ENCODE measurements at regions not wholly inside any gene's neighbourhood (a gene's known extent, or its start where the extent isn't known, plus 50 kb on each side); places are given as distances from the start of the nearest gene placed in this dataset.

- FAIRE-seq (no peak), DNase-seq (ENCODE audit: low read depth in 1 of 2, low spot score in 2 of 2) (no peak)
- Histone ChIP-seq H3K36me3 (ENCODE audit: control insufficient read depth in 2 of 4, insufficient read depth in 4 of 4, low read length in 3 of 4) (no peaks in the 10 kb centered on the region), H2BK20ac (ENCODE audit: low read length) (no peak overlapping the region), H4K91ac (replicated peaks; ENCODE audit: insufficient read length, low read length) (no peak overlapping the region), H2AK5ac (ENCODE audit: low read depth, low read length) (no peak overlapping the region), H3K9me3 (ENCODE audit: insufficient read depth in 2 of 2, low read depth in 1 of 2, low read length in 1 of 2) (no peaks in the 10 kb centered on the region), H2BK120ac (replicated peaks; ENCODE audit: low read depth, low read length) (no peak overlapping the region), H2AFZ (ENCODE audit: low read length) (no peak overlapping the region), H3K79me1 (ENCODE audit: low read depth, low read length) (no peaks in the 10 kb centered on the region), H3K23ac (ENCODE audit: insufficient read length) (no peak overlapping the region), H3K4me3 (ENCODE audit: extremely low read depth in 1 of 4, insufficient read depth in 2 of 4, low read depth in 3 of 4, low read length in 4 of 4) (no peak overlapping the region), H3K4ac (replicated peaks; ENCODE audit: insufficient read length, low read depth, low read length) (no peak overlapping the region), H3K9ac (replicated peaks in 1 of 4; ENCODE audit: extremely low read depth in 1 of 4, low read depth in 3 of 4, low read length in 3 of 4) (no peak overlapping the region), H3K4me1 (replicated peaks in 1 of 4; ENCODE audit: control insufficient read depth in 3 of 4, insufficient read depth in 4 of 4, low read length in 3 of 4) (no peaks in the 10 kb centered on the region), H3K4me2 (ENCODE audit: insufficient read depth in 1 of 2, low read depth in 2 of 2, low read length in 2 of 2) (no peak overlapping the region), H2BK5ac (ENCODE audit: low read depth, low read length) (no peak overlapping the region), H3K18ac (ENCODE audit: extremely low read depth, low read length) (no peak overlapping the region), H4K20me1 (replicated peaks in 1 of 2; ENCODE audit: control insufficient read depth in 1 of 2, insufficient read depth in 2 of 2, low read length in 2 of 2) (no peaks in the 10 kb centered on the region), H3K79me2 (ENCODE audit: control insufficient read depth in 1 of 2, insufficient read depth in 2 of 2, low read length in 2 of 2) (no peaks in the 10 kb centered on the region), H3K56ac (replicated peaks; ENCODE audit: insufficient read length, low read depth, low read length) (no peak overlapping the region), H3K27me3 (replicated peaks in 1 of 4; ENCODE audit: control insufficient read depth in 3 of 4, extremely low read depth in 1 of 4, insufficient read depth in 3 of 4, low read length in 3 of 4) (no peaks in the 10 kb centered on the region), H3K27ac (ENCODE audit: low read depth, low read length) (no peak overlapping the region), H4K8ac (ENCODE audit: extremely low read depth, insufficient read depth, low read length) (no peak overlapping the region), H4K5ac (ENCODE audit: insufficient read length, low read depth, low read length) (no peak overlapping the region), H3K14ac (ENCODE audit: insufficient read length) (no peak overlapping the region), H3K23me2 (ENCODE audit: low read depth, low read length) (no peaks in the 10 kb centered on the region), H2BK12ac (ENCODE audit: low read depth, low read length) (no peak overlapping the region), H2BK15ac (ENCODE audit: low read length) (no peak overlapping the region)
- POLR2A ChIA-PET (ENCODE audit: partially characterized antibody), result no interaction called here
- TF ChIP-seq CBX8 (IDR thresholded peaks at IDR 0.05; ENCODE audit: borderline replicate concordance, low read depth, low read length) (no peak), KDM4A (IDR thresholded peaks at IDR 0.05; ENCODE audit: low read depth, low read length, severe bottlenecking) (no peak), SAP30 (IDR thresholded peaks at IDR 0.05; ENCODE audit: insufficient read depth, insufficient replicate concordance, low read length) (no peak), PHF8 (conservative IDR thresholded peaks at IDR 0.05; ENCODE audit: low read depth, low read length) (no peak), TEAD4 (IDR thresholded peaks at IDR 0.05; ENCODE audit: low read depth, low read length) (no peak)
- CTCF ChIA-PET (ENCODE audit: partially characterized antibody), result interaction anchor here (1.5 to 1.7 kb wide), 4 partner anchors 13 to 231 kb away, joined by 4 to 5 read pairs (median 4); no protein-coding TSS in a partner anchor
These were observed 78.1 kb upstream of the PLCB4 start for GRCh38 chr20:8990770-8991169.
